Myocyte (in vitro differentiated cells): ENCODE measurements at regions not wholly inside any gene's neighbourhood (a gene's known extent, or its start where the extent isn't known, plus 50 kb on each side); places are given as distances from the start of the nearest gene placed in this dataset.

Source experiments
- DNase-seq: peaks from one replicate; pipeline ENCODE4 v3.0.0-alpha.2; 2012; ENCODE audit warnings: low read depth

DNA sequence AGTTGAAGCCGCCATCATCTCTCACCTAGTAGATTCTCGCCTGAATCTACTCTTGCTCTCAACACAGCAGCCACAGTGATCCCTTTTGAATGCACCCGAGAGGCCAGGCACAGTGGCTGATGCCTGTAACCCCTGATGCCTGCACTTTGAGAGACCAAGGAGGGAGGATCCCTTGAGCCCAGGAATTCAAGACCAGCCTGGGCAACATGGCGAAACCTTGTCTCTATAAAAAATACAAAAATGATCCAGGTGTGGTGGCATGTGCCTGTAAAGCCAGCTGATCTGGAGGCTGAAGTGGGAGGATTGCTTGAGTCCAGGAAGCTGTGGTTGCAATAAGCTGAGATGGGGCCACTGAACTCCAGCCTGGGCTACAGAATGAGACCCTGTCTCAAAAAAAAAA lies 60.3 kb upstream of the EML4 start:
- no peak for DNase-seq

DNA sequence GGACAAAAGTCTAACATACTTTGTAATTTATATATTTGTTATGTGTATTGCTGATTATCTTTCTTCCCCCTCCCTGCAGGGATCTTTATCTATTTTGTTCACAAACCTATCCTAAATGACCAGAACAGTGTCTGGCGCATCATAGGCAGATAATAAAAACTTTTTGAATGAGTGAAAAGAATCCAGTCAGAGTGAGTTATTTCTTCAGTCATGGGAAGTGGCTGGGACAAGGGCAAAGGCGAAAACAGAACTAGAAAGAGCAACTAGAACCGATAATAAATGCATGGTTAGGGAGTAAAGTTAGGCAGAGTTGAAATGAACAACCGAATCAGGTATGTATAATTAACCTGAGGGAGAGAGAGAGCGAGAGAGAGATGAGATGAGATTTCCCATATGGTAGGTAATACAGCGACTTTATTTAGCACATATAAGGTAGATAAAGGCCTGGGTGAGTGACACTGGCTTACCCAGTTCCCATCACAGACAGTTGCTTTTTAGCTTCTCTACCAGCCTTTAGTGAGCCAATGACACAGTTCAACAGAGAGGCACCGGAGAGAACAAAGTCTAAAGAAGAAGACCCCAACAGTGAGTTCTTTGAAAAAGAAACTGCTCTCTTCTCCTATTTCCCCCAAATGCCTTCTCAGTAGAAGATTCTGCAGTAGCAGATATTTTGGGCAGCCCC lies 59.1 kb upstream of the EML4 start:
- DNase-seq = no peak

DNA sequence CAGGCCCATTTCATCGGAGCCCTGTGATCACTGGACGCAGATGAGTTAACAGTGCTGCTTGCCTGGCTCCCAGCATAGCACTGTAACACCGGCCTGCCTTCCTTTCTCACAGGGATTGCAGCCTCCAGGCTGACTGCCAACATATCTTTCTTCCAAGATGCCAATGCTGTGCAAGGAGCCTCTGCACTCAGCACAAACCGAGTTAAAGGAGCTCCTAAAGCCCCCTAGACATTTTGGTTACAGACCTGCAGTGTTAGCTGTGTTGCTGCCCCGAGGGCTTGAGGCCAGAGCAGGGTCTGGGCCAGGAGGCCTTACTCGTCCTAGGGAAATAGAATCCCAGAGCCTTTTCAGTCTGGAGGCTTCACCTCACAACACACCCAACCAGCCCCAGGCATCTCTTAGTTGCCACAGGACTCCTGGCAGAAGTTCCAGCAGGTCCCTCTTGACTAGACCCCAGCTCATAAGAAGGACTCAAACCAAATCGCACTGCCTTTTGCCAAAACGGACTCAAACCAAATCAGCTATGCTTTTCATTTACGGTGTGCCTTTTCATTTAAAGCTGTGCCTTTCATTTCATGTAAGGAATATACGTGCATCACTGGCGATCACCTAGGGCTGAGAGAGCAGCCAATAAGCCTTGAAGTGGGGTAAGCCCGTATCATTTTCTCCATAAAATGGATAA lies 58.4 kb upstream of the EML4 start:
- DNase-seq = no peak

DNA sequence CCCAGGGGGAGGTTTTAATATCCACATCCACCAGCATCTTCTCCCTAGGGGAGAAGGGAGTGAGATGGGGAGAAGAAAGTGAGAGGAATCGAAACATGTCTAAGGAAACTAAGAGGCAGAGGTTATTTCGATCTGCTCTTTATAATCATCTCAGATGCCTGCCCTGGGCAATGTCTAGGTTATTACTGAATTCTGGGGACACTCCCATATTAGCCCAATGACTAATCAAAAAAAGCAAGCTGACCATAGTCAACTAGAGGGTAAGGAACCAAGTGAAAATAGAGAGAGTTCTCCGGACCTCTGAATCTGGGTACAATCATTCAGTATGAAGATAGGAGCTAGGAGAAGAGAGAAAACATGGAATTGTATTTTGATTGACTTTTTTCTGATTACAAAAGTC lies 56.7 kb upstream of the EML4 start:
- DNase-seq = no peak

DNA sequence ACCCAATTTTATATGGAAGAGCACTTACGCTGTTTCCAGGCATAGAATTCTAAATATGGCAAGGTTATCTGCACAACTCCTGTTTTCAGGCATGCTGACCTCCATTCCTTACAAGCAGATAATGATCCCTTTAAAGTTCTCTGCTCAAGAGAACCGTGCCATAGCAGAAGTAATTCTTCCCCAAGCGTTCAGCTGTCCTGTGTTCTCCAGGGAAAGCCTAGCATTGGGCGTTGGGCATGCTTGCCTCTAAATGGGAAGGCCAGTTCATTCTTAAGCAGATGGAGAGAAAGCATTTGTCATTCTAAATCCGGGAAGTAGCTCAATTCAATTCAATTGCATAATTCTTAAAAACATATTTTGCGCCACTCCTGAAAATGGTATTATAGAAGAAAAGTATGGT lies 55.7 kb upstream of the EML4 start:
- no peak for DNase-seq

DNA sequence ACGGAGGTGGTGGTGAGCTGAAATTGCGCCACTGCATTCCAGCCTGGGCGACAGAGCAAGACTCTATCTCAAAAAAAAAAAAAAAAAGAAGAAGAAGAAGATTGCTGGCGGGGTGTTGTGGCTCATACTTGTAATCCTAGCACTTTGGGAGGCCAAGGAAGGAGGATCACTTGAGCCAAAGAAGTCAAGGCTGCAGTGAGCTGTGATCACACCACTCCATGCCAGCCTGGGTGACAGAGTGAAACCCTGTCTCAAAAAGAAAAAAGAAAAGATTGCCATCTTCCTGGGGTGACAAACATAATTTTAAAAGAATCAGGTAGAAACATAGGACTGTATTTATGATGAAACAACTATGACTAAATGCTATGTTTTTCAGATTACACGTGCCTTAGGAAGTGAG lies 55.1 kb upstream of the EML4 start:
- no peak for DNase-seq

DNA sequence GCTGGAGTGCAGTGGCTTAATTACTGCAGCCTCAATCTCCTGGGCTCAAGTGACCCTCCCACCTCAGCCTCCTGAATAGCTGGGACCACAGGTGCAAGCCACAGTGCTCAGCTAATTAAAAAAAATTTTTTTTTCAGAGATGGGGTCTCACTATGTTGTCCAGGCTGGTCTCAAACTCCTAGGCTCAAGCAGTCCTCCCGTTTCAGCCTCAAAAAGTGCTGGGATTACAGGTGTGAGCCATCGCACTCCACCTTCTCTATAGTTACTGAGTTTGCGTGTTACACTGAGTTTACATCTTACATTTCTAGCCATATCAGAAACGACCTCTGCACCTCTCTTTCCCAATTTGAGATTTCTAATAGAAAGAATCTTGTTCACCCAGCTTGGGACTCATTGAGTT lies 53.6 kb upstream of the EML4 start:
- no peak for DNase-seq

DNA sequence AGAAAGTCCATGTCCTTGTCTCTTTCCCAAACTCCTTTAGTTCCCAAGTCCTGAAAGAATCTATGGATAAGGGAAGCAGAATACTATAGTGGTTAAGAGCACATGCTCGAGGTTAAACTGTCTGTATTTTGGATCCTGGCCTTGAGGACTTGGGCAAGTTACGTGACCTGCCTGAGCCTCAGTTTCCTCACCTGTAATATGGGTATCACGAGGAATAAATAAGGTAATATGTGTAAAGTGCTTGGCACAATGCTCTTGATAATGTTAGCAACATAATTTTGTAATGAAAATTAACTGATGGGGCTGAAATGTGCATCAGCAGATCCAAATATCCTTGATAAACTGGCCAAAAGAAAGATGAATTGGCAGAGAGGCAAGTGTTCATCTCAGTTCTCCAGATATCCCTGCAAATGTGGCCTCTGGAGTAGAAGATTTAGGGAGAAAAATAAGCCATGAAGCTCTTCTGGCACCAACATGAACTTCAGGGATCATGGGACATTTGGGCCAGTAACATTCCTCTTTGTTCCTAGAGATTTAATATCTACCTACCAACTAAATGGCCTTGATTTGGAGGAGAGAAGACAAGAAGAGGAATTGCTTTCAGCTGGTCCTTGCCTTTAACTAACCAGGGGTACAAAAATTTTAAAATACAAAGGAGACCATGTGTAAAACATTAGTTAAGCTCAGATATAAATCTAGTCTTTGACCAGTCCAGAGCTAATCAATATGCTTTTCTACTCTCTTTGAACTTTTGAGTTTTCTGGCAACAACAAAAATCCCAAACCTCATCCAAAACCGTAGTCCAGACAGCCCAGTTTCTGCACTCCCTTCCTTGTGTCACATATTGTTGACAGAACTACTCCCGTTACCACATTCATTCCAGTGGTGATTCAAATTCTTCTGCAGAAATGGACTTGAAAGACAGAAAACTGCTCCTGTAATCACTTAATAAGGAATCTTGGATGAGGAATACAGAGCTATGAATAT lies 52.7 kb upstream of the EML4 start:
- peak; percentile 48 for DNase-seq

DNA sequence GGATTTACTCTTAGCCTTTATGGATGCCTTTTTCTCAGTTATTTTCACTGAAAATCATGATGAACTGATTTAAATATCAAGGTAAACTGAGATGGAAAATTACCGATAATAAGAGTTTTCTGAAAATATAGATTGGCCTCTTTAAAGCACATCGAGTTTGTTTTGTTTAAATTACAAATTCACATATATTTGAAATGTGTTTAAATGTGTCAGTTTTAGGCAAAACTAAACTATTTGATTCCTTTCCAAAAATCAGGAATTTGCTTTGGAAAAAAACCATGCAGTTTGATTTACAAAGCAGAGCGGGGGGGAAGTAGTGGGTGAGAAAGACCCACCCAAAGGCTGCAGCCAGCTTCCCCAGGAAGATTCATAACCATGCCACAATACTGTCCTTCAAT lies 52.0 kb upstream of the EML4 start:
- DNase-seq = no peak

DNA sequence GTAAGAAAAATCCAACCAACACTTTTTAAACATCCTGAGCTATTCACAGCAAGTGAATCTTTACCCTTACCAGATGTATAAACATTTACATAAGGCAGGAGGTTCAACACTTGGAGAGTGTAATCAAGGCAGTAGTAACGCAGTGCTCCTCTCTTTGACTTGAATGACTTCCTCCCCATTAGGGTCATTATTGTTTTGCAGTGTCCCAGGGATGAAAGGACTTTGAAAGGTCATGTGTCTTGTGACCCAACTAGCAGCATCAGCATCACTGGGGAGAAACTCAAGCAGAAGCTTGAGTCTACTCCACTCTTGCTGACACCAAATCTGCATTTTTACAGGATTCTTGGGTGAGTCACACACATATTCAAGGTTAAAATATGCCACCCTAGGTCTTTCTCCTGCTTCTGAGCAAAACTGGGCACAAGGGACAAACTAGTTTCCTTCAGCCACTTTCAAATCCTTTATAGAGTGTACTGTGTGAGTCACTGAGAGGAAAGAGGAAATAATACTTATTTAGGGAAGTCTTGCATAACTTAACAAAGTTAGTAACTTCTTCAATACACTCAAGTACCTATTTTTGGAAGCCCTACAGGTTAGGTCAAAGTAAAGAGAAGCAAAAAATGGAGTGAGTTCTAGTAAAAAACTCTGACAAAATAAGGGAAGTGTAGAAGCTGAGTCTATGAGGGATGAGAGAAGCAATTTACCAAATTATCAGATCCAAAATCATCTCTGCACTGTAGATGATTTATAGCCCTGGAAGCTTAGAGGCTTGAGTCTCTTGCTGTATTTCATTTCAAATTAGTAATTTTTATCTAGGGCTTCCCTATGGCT lies 51.0 kb upstream of the EML4 start:
- DNase-seq = peak; percentile 45

DNA sequence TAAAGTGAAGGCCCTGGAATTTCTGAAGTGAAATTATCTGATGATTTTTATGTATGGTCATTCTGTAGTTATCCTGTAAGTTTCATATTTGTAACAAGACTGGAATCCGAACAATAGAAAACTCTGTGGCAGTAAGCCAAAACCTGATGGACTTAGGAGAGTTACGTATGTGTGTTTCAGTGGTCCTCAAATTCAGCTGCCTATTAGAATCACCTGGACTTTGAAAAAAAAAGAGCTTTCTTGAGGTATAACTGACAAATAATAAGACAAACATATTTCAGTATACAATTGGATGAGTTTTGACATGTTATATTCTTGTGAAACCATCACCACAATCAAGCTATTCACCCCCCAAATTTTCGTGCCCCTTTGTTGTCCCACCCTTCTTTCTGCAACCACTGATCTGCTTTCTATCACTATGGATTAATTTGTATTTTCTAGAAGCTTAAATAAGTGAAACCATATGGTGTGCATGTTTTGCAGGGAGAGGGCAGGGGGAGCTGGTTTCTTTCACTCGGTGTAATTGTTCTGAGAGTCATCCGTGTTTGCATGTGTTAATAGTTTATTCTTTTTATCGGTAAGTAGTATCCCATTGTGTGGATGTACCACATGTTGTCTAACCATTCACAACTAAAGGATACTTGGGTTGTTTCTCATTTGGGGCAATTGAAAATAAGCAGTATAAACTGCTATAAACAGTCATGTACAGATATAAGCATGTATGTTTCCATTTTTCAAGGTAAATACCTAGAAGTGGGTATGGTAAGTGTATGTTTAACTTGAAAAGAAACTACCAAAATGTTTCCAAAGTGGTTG lies 50.2 kb upstream of the EML4 start:
- no peak for DNase-seq
